ENCODE measurements at regions not wholly inside any gene's neighbourhood (a gene's known extent, or its start where the extent isn't known, plus 50 kb on each side); places are given as distances from the start of the nearest gene placed in this dataset.

DNA sequence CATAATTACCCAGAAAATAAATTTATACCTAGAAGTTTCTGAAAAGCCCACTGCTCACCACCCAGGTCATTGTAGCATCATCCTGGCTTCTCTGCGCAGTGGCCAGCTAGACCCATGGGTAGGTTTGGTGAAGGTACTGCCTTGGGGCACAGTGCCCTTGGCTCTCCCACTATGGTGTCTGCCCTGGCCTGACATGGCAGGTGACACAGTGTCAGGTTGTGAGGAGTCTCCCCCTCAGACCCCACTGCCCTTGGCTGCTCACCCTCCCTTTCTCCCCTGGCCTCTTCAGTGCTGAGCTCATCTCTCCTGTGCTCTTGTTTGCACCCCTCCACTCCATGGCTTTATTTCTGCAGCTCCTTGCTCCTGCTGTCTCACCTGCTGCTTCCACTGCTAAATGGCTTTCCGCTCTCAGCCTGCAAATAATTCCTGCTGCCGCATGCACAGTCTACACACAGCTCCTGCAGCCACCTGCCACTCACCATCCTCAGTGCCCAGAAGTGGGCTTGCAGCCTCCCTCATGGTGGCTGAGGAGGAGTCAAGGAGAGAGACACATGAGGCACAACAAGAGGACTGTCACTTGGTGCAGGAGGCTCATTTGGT is 313.4 kb upstream of the MOCS1 start:
- no peak for DNase-seq (ENCODE audit: low spot score)
- Mint-ChIP-seq H3K4me1 (ENCODE audit: unreplicated experiment) (no peaks in the 10 kb centered on the region), H3K27ac (ENCODE audit: unreplicated experiment) (no peak overlapping the region), H3K27me3 (ENCODE audit: unreplicated experiment) (no peaks in the 10 kb centered on the region), H3K9me3 (ENCODE audit: unreplicated experiment) (no peaks in the 10 kb centered on the region), H3K4me3 (ENCODE audit: unreplicated experiment) (no peak overlapping the region), H3K36me3 (ENCODE audit: low read depth, unreplicated experiment) (no peaks in the 10 kb centered on the region)
- TF ChIP-seq, protein P1, sequence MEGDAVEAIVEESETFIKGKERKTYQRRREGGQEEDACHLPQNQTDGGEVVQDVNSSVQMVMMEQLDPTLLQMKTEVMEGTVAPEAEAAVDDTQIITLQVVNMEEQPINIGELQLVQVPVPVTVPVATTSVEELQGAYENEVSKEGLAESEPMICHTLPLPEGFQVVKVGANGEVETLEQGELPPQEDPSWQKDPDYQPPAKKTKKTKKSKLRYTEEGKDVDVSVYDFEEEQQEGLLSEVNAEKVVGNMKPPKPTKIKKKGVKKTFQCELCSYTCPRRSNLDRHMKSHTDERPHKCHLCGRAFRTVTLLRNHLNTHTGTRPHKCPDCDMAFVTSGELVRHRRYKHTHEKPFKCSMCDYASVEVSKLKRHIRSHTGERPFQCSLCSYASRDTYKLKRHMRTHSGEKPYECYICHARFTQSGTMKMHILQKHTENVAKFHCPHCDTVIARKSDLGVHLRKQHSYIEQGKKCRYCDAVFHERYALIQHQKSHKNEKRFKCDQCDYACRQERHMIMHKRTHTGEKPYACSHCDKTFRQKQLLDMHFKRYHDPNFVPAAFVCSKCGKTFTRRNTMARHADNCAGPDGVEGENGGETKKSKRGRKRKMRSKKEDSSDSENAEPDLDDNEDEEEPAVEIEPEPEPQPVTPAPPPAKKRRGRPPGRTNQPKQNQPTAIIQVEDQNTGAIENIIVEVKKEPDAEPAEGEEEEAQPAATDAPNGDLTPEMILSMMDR (IDR thresholded peaks at IDR 0.05; ENCODE audit: unreplicated experiment), result no peak

DNA sequence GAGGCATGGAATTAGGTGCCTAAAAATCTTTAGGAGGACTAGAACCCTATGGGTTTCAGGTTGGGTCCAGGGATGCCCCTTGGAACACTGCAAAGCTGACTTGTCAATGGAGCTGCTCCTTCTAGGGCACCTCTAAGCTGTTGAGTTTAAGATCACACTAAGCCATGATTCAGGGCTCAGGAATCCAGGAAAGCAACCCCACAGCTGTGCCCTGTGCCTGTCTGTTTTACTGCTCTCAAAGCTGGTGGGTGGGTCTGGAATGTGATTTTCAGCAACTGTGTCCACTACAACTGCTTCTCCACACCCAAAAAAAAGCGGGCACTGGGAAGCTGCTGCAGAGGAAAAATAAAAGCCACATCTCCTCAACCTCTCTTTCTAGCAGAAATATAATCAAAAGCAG is 310.4 kb upstream of the MOCS1 start:
- DNase-seq (ENCODE audit: low spot score), result no peak
- Mint-ChIP-seq H3K4me3 (ENCODE audit: unreplicated experiment) (no peak overlapping the region), H3K36me3 (ENCODE audit: low read depth, unreplicated experiment) (no peaks in the 10 kb centered on the region), H3K9me3 (ENCODE audit: unreplicated experiment) (no peaks in the 10 kb centered on the region), H3K4me1 (ENCODE audit: unreplicated experiment) (no peaks in the 10 kb centered on the region), H3K27me3 (ENCODE audit: unreplicated experiment) (no peaks in the 10 kb centered on the region), H3K27ac (ENCODE audit: unreplicated experiment) (no peak overlapping the region)
- TF ChIP-seq, protein P1 (IDR thresholded peaks at IDR 0.05; ENCODE audit: unreplicated experiment), result no peak

DNA sequence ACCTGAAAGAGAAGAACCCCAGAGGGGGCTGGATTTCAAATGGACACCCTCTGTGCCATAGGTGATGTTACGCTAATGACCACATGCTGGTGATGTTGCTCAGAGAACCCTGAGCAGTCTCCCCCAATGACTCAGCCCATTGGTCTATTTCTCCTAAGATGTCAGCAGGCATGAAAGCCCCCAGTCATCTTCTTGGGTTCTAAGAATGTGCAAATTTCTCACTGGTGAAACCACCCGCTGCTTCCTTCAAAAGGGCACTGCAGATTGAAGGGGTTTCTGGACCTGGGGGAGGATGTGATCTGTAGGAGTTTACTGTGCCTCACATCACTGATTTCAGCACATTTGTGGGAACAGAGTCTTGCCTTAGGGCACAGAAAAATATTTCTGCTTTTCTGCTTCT is 298.4 kb upstream of the MOCS1 start:
- Mint-ChIP-seq H3K9me3 (ENCODE audit: unreplicated experiment) (no peaks in the 10 kb centered on the region), H3K36me3 (ENCODE audit: low read depth, unreplicated experiment) (no peaks in the 10 kb centered on the region), H3K4me3 (ENCODE audit: unreplicated experiment) (no peak overlapping the region), H3K4me1 (ENCODE audit: unreplicated experiment) (no peaks in the 10 kb centered on the region), H3K27ac (ENCODE audit: unreplicated experiment) (no peak overlapping the region), H3K27me3 (ENCODE audit: unreplicated experiment) (peaks cover 1% of the 10 kb centered on the region)
- TF ChIP-seq, protein P1 (IDR thresholded peaks at IDR 0.05; ENCODE audit: unreplicated experiment), result no peak
- DNase-seq (ENCODE audit: low spot score), result no peak

DNA sequence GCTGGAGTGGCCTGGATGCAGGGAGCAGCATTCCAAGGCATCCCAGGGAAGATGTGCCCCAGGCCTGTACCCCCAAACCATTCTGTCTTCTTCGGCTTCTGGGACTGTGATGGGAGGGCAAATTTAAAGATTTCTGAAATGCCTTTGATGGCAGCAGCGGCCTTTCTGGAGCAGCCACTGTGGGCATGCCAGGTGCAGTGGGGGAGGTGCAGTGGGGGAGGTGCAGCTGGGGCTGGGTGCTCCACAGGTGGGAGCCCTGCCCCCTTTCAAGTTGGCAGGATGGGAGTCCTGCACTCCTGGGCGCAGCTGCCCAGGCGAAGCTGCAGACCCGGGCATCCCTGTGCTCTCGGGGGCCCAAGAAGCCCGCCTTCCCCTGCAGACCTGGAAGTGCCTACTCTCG is 293.5 kb upstream of the MOCS1 start:
- no peak overlapping the region for H3K27ac Mint-ChIP-seq (ENCODE audit: unreplicated experiment)
- H3K4me3 Mint-ChIP-seq (ENCODE audit: unreplicated experiment), result no peak overlapping the region
- H3K36me3 Mint-ChIP-seq (ENCODE audit: low read depth, unreplicated experiment), result no peaks in the 10 kb centered on the region
- H3K9me3 Mint-ChIP-seq (ENCODE audit: unreplicated experiment), result no peaks in the 10 kb centered on the region
- H3K27me3 Mint-ChIP-seq (ENCODE audit: unreplicated experiment), result no peaks in the 10 kb centered on the region
- TF ChIP-seq, protein P1 (IDR thresholded peaks at IDR 0.05; ENCODE audit: unreplicated experiment), result no peak
- H3K4me1 Mint-ChIP-seq (ENCODE audit: unreplicated experiment), result no peaks in the 10 kb centered on the region
- DNase-seq (ENCODE audit: low spot score), result no peak

DNA sequence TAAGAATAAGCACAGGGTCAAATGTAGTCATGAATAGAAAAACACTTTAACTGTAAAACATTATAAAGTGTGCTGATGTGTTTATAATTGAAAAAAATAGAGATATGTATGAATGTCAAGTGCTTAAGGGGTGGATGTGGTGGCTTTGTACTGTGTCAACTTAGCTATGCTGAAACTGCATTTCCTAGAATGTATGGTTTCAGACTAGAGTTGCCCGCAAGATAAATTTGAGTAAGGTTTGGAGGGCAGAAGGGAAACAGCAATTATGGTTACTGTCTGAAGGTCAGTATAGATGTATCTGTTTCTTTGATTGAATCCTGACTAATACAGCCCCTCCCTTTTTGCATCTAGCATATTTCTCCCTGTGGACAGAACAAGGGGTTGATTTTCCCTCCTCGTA is 288.1 kb upstream of the MOCS1 start:
- H3K4me1 Mint-ChIP-seq (ENCODE audit: unreplicated experiment), result no peaks in the 10 kb centered on the region

More for the DNA sequence above, 288.1 kb upstream of the MOCS1 start:
- no peaks in the 10 kb centered on the region for H3K9me3 Mint-ChIP-seq (ENCODE audit: unreplicated experiment)
- TF ChIP-seq, protein P1 (IDR thresholded peaks at IDR 0.05; ENCODE audit: unreplicated experiment), result no peak
- no peak overlapping the region for H3K27ac Mint-ChIP-seq (ENCODE audit: unreplicated experiment)
- H3K4me3 Mint-ChIP-seq (ENCODE audit: unreplicated experiment), result no peak overlapping the region
- no peaks in the 10 kb centered on the region for H3K27me3 Mint-ChIP-seq (ENCODE audit: unreplicated experiment)
- no peak for DNase-seq (ENCODE audit: low spot score)
- no peaks in the 10 kb centered on the region for H3K36me3 Mint-ChIP-seq (ENCODE audit: low read depth, unreplicated experiment)
